Keratinocyte (primary cell): ENCODE measurements at regions not wholly inside any gene's neighbourhood (a gene's known extent, or its start where the extent isn't known, plus 50 kb on each side); places are given as distances from the start of the nearest gene placed in this dataset.
"Not testable (repeated sequence)": the region's sequence is repeated elsewhere in the genome, so short reads cannot be mapped to it uniquely, and the experiment has no call there.

Source experiments
- DNase-seq: peaks from one replicate; pipeline ENCODE4 v3.0.0-alpha.2; 2011; ENCODE audit warnings: low read depth, missing footprints, low spot score
- FAIRE-seq: peaks from 2 replicates; lab custom pipeline; 2011; peaks lifted over from hg19 to GRCh38; lab: Jason Lieb, UNC
- H2AFZ ChIP-seq: 2 replicates; pipeline ENCODE4 v1.6.0; 2012; ENCODE audit warnings: low read length, control low read depth, inconsistent platforms; ENCODE audit not compliant: control insufficient read depth
- H3K27ac ChIP-seq: 2 replicates; pipeline ENCODE4 v1.5.1; 2011; ENCODE audit warnings: low read length; ENCODE audit not compliant: control insufficient read depth, insufficient read depth
- H3K27me3 ChIP-seq: 3 replicates; pipeline ENCODE4 v1.6.0; 2011; ENCODE audit warnings: low read length; ENCODE audit not compliant: control insufficient read depth, insufficient read depth; ENCODE audit errors: extremely low read depth
- H3K36me3 ChIP-seq, 2 experiments: 2 replicates in 1 of 2; 3 replicates in 1 of 2; pipeline ENCODE4 v1.5.1; 2011; ENCODE audit warnings: low read length in 2 of 2, mild to moderate bottlenecking in 1 of 2; ENCODE audit not compliant: control insufficient read depth in 2 of 2, insufficient read depth in 2 of 2; ENCODE audit errors: extremely low read depth in 1 of 2
- H3K4me1 ChIP-seq: 3 replicates; pipeline ENCODE4 v1.5.1; 2011; ENCODE audit warnings: low read length; ENCODE audit not compliant: control insufficient read depth, insufficient read depth; ENCODE audit errors: extremely low read depth
- H3K4me2 ChIP-seq: 3 replicates; pipeline ENCODE4 v1.6.0; 2011; ENCODE audit warnings: low read depth, low read length; ENCODE audit not compliant: control insufficient read depth, insufficient read depth; ENCODE audit errors: extremely low read depth
- H3K4me3 ChIP-seq, 3 experiments: fragments of 200-600 bp in 1 of 3; sonication (generic) in 1 of 3; 2 replicates in 2 of 3; 3 replicates in 1 of 3; pipeline ENCODE4 v1.5.1; 2011 to 2016; ENCODE audit warnings: low read length in 3 of 3, mild to moderate bottlenecking in 3 of 3, control low read depth in 2 of 3, inconsistent platforms in 1 of 3, low read depth in 1 of 3, mixed read lengths in 1 of 3, mixed run types in 1 of 3, moderate library complexity in 1 of 3; ENCODE audit not compliant: control insufficient read depth in 2 of 3, insufficient read depth in 2 of 3; ENCODE audit errors: extremely low read depth in 1 of 3
- H3K79me2 ChIP-seq: 2 replicates; pipeline ENCODE4 v1.6.0; 2012; ENCODE audit warnings: low read length; ENCODE audit not compliant: control insufficient read depth, insufficient read depth
- H3K9ac ChIP-seq: 3 replicates; pipeline ENCODE4 v1.6.0; 2011; ENCODE audit warnings: low read length; ENCODE audit not compliant: control insufficient read depth, insufficient read depth; ENCODE audit errors: extremely low read depth
- H3K9me1 ChIP-seq: 3 replicates; pipeline ENCODE4 v1.6.0; 2011; ENCODE audit warnings: low read length; ENCODE audit not compliant: control insufficient read depth, insufficient read depth; ENCODE audit errors: extremely low read depth
- H3K9me3 ChIP-seq: 2 replicates; pipeline ENCODE4 v1.5.1; 2012; ENCODE audit warnings: low read depth, low read length; ENCODE audit not compliant: control insufficient read depth
- H4K20me1 ChIP-seq: 3 replicates; pipeline ENCODE4 v1.6.0; 2011; ENCODE audit warnings: low read length; ENCODE audit not compliant: control insufficient read depth, insufficient read depth; ENCODE audit errors: extremely low read depth
- EZH2 ChIP-seq: IDR thresholded peaks from one replicate; pipeline ENCODE4 v1.6.1; 2012; ENCODE audit warnings: inconsistent platforms, mild to moderate bottlenecking, low read length, moderate library complexity
- dilution Hi-C: fragments of 300-500 bp; cut with MboI; formaldehyde crosslinking; loops from one replicate; pipeline ENCODE4 v1.7.0; 2020; ENCODE audit warnings: low sequenced_read_pairs; ENCODE audit not compliant: extremely low pct_ligation_motif_present
- TF ChIP-seq, protein P1 (sequence below), 3 experiments: IDR thresholded peaks in 1 of 3; conservative IDR thresholded peaks in 1 of 3; optimal IDR thresholded peaks in 1 of 3; 2 replicates in 2 of 3; 3 replicates in 1 of 3; pipeline versions ENCODE3 to v1.5.1; 2011; ENCODE audit warnings: low read length in 3 of 3, mild to moderate bottlenecking in 3 of 3, moderate library complexity in 2 of 3, control low read depth in 1 of 3, inconsistent platforms in 1 of 3; ENCODE audit not compliant: insufficient read depth in 2 of 3; ENCODE audit errors: extremely low read depth in 1 of 3

DNA sequence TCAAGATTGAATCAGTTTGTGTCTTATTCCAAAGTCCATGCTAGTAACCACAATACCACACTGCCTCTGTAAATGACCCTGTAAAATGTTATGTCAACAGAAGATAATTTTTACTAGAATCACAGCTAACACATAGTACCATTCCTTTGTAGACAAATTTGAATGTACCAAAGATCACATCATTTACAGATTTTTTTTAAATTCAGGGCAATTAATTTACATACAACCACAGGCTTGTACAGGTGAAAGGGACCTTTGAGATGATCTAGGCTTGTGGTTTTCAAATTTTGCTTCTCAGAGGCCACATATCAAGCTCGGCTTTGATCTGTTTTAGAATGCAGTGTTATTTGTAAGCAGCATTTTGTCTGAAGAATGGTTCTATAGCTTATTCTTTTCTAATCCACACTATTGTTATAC lies 63.8 kb upstream of the PPM1B start:
- no peaks in the 10 kb centered on the region for H3K9me1 ChIP-seq
- no peak for FAIRE-seq
- H2AFZ ChIP-seq: no peak overlapping the region
- H3K9me3 ChIP-seq: no peaks in the 10 kb centered on the region
- no peaks in the 10 kb centered on the region for H3K79me2 ChIP-seq
- TF ChIP-seq, protein P1, sequence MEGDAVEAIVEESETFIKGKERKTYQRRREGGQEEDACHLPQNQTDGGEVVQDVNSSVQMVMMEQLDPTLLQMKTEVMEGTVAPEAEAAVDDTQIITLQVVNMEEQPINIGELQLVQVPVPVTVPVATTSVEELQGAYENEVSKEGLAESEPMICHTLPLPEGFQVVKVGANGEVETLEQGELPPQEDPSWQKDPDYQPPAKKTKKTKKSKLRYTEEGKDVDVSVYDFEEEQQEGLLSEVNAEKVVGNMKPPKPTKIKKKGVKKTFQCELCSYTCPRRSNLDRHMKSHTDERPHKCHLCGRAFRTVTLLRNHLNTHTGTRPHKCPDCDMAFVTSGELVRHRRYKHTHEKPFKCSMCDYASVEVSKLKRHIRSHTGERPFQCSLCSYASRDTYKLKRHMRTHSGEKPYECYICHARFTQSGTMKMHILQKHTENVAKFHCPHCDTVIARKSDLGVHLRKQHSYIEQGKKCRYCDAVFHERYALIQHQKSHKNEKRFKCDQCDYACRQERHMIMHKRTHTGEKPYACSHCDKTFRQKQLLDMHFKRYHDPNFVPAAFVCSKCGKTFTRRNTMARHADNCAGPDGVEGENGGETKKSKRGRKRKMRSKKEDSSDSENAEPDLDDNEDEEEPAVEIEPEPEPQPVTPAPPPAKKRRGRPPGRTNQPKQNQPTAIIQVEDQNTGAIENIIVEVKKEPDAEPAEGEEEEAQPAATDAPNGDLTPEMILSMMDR (optimal IDR thresholded peaks at IDR 0.05 in 1 of 3, IDR thresholded peaks at IDR 0.05 in 1 of 3, conservative IDR thresholded peaks at IDR 0.05 in 1 of 3; ENCODE audit: extremely low read depth in 1 of 3, insufficient read depth in 2 of 3, low read length in 3 of 3): no peak
- TF ChIP-seq EZH2: no peak
- H3K9ac ChIP-seq: no peak overlapping the region
- H3K4me1 ChIP-seq: no peaks in the 10 kb centered on the region
- no peaks in the 10 kb centered on the region for H3K27me3 ChIP-seq
- H3K4me2 ChIP-seq: no peak overlapping the region
- no peaks in the 10 kb centered on the region for H4K20me1 ChIP-seq
- H3K36me3 ChIP-seq: no peaks in the 10 kb centered on the region
- H3K27ac ChIP-seq: no peak overlapping the region
- no peak for DNase-seq
- no peak overlapping the region for H3K4me3 ChIP-seq
- dilution Hi-C loops: no loop called here

DNA sequence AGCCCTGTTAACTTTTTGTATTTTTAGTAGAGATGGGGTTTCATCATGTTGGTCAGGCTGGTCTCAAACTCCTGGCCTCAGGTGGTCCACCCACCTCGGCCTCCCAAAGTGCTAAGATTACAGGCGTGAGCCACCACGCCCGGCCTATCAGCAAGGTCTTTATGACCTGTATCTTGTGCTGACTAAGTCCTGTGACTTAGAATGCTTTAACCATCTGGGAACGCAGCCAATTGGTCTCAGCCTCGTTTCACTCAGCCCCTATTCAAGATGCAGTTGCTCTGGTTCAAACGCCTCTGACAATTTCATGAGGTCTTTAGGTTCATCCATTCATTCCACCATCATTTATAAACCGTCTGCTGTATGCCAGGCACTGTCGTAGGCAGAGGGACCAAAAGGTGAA lies 62.2 kb upstream of the PPM1B start:
- H3K4me2 ChIP-seq, H3K4me3 ChIP-seq, H3K4me1 ChIP-seq, H2AFZ ChIP-seq, H3K9me1 ChIP-seq, DNase-seq, H3K9ac ChIP-seq, H4K20me1 ChIP-seq, dilution Hi-C loops, H3K36me3 ChIP-seq, H3K79me2 ChIP-seq, H3K9me3 ChIP-seq, H3K27ac ChIP-seq, FAIRE-seq, H3K27me3 ChIP-seq: not testable (repeated sequence)

DNA sequence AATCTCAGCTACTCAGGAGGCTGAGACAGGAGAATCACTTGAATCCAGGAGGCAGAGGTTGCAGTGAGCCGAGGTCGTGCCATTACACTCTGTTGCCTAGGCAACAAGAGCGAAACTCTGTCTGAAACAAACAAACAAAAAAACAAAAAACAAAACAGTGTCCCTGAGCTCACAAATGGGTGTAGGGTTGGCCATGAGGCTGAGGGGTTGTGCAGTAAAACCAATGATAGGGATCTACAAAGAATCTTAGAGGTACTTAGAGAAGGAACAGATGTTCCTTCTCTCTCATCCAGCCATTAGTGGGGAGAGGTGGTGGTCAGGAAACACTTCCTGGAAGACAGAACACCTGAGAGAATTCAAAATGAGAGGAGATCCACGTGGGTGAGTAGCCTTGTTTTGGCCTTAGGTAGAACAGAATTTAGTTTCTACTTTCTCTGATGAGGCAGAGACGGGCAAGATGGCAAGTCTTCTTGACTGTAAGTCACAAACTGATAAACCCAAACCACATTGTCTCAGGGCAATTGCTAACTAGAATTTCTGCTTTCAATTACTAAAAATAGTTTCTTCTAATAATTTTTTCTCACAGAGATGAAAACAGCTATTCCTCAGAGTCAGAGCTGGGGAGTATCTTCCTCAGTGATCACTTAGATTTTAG lies 61.5 kb upstream of the PPM1B start:
- Histone ChIP-seq H3K4me2 (no peak overlapping the region), H3K9me3 (no peaks in the 10 kb centered on the region), H2AFZ (no peak overlapping the region), H3K27me3 (no peaks in the 10 kb centered on the region), H3K4me1 (peaks cover 4% of the 10 kb centered on the region), H4K20me1 (no peaks in the 10 kb centered on the region), H3K79me2 (no peaks in the 10 kb centered on the region), H3K9ac (no peak overlapping the region), H3K27ac (no peak overlapping the region), H3K9me1 (no peaks in the 10 kb centered on the region), H3K4me3 (no peak overlapping the region), H3K36me3 (no peaks in the 10 kb centered on the region)
- dilution Hi-C loops: no loop called here
- DNase-seq (no peak), FAIRE-seq (no peak)
- TF ChIP-seq, protein P1 (optimal IDR thresholded peaks at IDR 0.05 in 1 of 3, IDR thresholded peaks at IDR 0.05 in 1 of 3, conservative IDR thresholded peaks at IDR 0.05 in 1 of 3; ENCODE audit: extremely low read depth in 1 of 3, insufficient read depth in 2 of 3, low read length in 3 of 3): no peak
- TF ChIP-seq EZH2: no peak
